OCI-LY1 (cell line): ENCODE measurements at regions not wholly inside any gene's neighbourhood (a gene's known extent, or its start where the extent isn't known, plus 50 kb on each side); places are given as distances from the start of the nearest gene placed in this dataset.

Experiments
- H2AFZ ChIP-seq: fragments of 200-600 bp; sonication (generic), shearing (Covaris generic); 2 replicates; pipeline ENCODE4 v1.6.0; 2014; ENCODE audit warnings: antibody characterized with exemption, mild to moderate bottlenecking, low read length
- H3F3A ChIP-seq: fragments of 200-600 bp; sonication (generic), shearing (Covaris generic); 2 replicates; pipeline ENCODE4 v1.6.0; 2014; ENCODE audit warnings: mild to moderate bottlenecking, antibody characterized with exemption, low read length, moderate library complexity; ENCODE audit not compliant: insufficient read depth
- H3K27ac ChIP-seq: fragments of 200-600 bp; sonication (generic); 2 replicates; pipeline ENCODE4 v1.5.1; 2014; ENCODE audit warnings: low read length, mixed run types, mild to moderate bottlenecking, low read depth; ENCODE audit not compliant: poor library complexity, severe bottlenecking
- H3K27me3 ChIP-seq: fragments of 200-600 bp; sonication (generic); 2 replicates; pipeline ENCODE4 v1.6.0; 2014; ENCODE audit warnings: antibody characterized with exemption, mild to moderate bottlenecking, low read length, moderate library complexity; ENCODE audit not compliant: insufficient read depth
- H3K36me3 ChIP-seq: fragments of 200-600 bp; sonication (generic); 2 replicates; pipeline ENCODE4 v1.6.1; 2014; ENCODE audit warnings: mild to moderate bottlenecking, antibody characterized with exemption, low read length, moderate library complexity, mixed read lengths; ENCODE audit not compliant: insufficient read depth
- H3K4me1 ChIP-seq: fragments of 200-600 bp; sonication (generic); 2 replicates; pipeline ENCODE4 v1.5.1; 2014; ENCODE audit warnings: mild to moderate bottlenecking, low read length, moderate library complexity; ENCODE audit not compliant: insufficient read depth, severe bottlenecking
- H3K4me2 ChIP-seq: fragments of 200-600 bp; sonication (generic), shearing (Covaris generic); 2 replicates; pipeline ENCODE4 v1.6.1; 2014; ENCODE audit warnings: low read length
- H3K4me3 ChIP-seq: fragments of 200-600 bp; sonication (generic); 2 replicates; pipeline ENCODE4 v1.5.1; 2014; ENCODE audit warnings: low read length, low read depth, mild to moderate bottlenecking, mixed read lengths; ENCODE audit not compliant: poor library complexity, severe bottlenecking
- H3K79me2 ChIP-seq: fragments of 200-600 bp; shearing (Covaris generic); 2 replicates; pipeline ENCODE4 v1.6.1; 2016; ENCODE audit warnings: mixed run types, low read length, mixed read lengths; ENCODE audit not compliant: insufficient read depth
- H3K9ac ChIP-seq: fragments of 200-600 bp; sonication (generic), shearing (Covaris generic); 2 replicates; pipeline ENCODE4 v1.6.1; 2014; ENCODE audit warnings: mild to moderate bottlenecking, low read length, mixed read lengths
- H3K9me2 ChIP-seq: fragments of 200-600 bp; sonication (generic), shearing (Covaris generic); 2 replicates; pipeline ENCODE4 v1.6.1; 2014; ENCODE audit warnings: low read depth, mild to moderate bottlenecking, low read length, mixed read lengths
- H3K9me3 ChIP-seq: fragments of 200-600 bp; shearing (Covaris generic); 2 replicates; pipeline ENCODE4 v1.6.1; 2014; ENCODE audit warnings: low read length, mixed read lengths
- H4K20me1 ChIP-seq: fragments of 200-600 bp; sonication (generic), shearing (Covaris generic); 2 replicates; pipeline ENCODE4 v1.6.0; 2016; ENCODE audit warnings: mild to moderate bottlenecking, low read length; ENCODE audit not compliant: insufficient read depth
- EZH2 ChIP-seq: fragments of 200-600 bp; sonication (generic), shearing (Covaris generic); IDR thresholded peaks from 2 replicates; pipeline ENCODE4 v1.8.0; 2017; ENCODE audit warnings: borderline replicate concordance, mixed run types, mild to moderate bottlenecking, antibody characterized with exemption, low read length, moderate library complexity, mixed read lengths
- TF ChIP-seq, protein P1 (sequence below): fragments of 200-600 bp; sonication (generic), shearing (Covaris generic); IDR thresholded peaks from 2 replicates; pipeline ENCODE4 v1.5.1; 2017; ENCODE audit warnings: mild to moderate bottlenecking, antibody characterized with exemption, low read length, moderate library complexity, mixed read lengths

- Histone ChIP-seq H3K79me2 (no peaks in the 10 kb centered on the region), H3K4me3 (no peak overlapping the region), H2AFZ (no peak overlapping the region), H3F3A (no peaks in the 10 kb centered on the region), H3K4me1 (no peaks in the 10 kb centered on the region), H4K20me1 (no peaks in the 10 kb centered on the region), H3K27ac (no peak overlapping the region), H3K36me3 (no peaks in the 10 kb centered on the region), H3K9ac (no peak overlapping the region), H3K4me2 (no peak overlapping the region), H3K9me3 (no peaks in the 10 kb centered on the region), H3K9me2 (no peaks in the 10 kb centered on the region), H3K27me3 (no peaks in the 10 kb centered on the region)
- TF ChIP-seq, protein P1, sequence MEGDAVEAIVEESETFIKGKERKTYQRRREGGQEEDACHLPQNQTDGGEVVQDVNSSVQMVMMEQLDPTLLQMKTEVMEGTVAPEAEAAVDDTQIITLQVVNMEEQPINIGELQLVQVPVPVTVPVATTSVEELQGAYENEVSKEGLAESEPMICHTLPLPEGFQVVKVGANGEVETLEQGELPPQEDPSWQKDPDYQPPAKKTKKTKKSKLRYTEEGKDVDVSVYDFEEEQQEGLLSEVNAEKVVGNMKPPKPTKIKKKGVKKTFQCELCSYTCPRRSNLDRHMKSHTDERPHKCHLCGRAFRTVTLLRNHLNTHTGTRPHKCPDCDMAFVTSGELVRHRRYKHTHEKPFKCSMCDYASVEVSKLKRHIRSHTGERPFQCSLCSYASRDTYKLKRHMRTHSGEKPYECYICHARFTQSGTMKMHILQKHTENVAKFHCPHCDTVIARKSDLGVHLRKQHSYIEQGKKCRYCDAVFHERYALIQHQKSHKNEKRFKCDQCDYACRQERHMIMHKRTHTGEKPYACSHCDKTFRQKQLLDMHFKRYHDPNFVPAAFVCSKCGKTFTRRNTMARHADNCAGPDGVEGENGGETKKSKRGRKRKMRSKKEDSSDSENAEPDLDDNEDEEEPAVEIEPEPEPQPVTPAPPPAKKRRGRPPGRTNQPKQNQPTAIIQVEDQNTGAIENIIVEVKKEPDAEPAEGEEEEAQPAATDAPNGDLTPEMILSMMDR, result no peak
- TF ChIP-seq EZH2, result no peak
Observed at GRCh38 chr3:20769430-20769829, 583.4 kb upstream of the SGO1 start.

GRCh38 chr3:20760981-20761380 lies 575.0 kb upstream of the SGO1 start:
- Histone ChIP-seq H3K9me2 (no peaks in the 10 kb centered on the region), H3K9me3 (no peaks in the 10 kb centered on the region), H3K36me3 (no peaks in the 10 kb centered on the region), H3K79me2 (no peaks in the 10 kb centered on the region), H3K4me3 (no peak overlapping the region), H4K20me1 (no peaks in the 10 kb centered on the region), H2AFZ (no peak overlapping the region), H3K4me1 (no peaks in the 10 kb centered on the region), H3K9ac (no peak overlapping the region), H3K27me3 (no peaks in the 10 kb centered on the region), H3F3A (no peaks in the 10 kb centered on the region), H3K27ac (no peak overlapping the region), H3K4me2 (no peak overlapping the region)
- TF ChIP-seq EZH2, result no peak
- TF ChIP-seq, protein P1, result no peak

- H3K79me2 ChIP-seq, result no peaks in the 10 kb centered on the region
- H3K27me3 ChIP-seq, result no peaks in the 10 kb centered on the region
- H3K4me1 ChIP-seq, result no peaks in the 10 kb centered on the region
- H3F3A ChIP-seq, result no peaks in the 10 kb centered on the region
- no peak overlapping the region for H3K9ac ChIP-seq
- no peaks in the 10 kb centered on the region for H3K9me3 ChIP-seq
- no peak overlapping the region for H3K4me3 ChIP-seq
- no peaks in the 10 kb centered on the region for H3K9me2 ChIP-seq
- H3K36me3 ChIP-seq, result no peaks in the 10 kb centered on the region
- H4K20me1 ChIP-seq, result no peaks in the 10 kb centered on the region
- no peak overlapping the region for H3K4me2 ChIP-seq
- H3K27ac ChIP-seq, result no peak overlapping the region
- TF ChIP-seq, protein P1, result no peak
- no peak for TF ChIP-seq EZH2
- H2AFZ ChIP-seq, result no peak overlapping the region
Observed at GRCh38 chr3:20752416-20752815, 566.4 kb upstream of the SGO1 start.
